ENCODE measurements at regions not wholly inside any gene's neighbourhood (a gene's known extent, or its start where the extent isn't known, plus 50 kb on each side); places are given as distances from the start of the nearest gene placed in this dataset.

- H3K4me3 Mint-ChIP-seq = no peak overlapping the region
- H3K27me3 Mint-ChIP-seq (ENCODE audit: low read depth) = no peaks in the 10 kb centered on the region
- peaks cover 28% of the 10 kb centered on the region for H3K9me3 Mint-ChIP-seq
- ATAC-seq (no peak), DNase-seq (no peak)
- no peaks in the 10 kb centered on the region for H3K4me1 Mint-ChIP-seq (ENCODE audit: low read depth)
- H3K36me3 Mint-ChIP-seq (ENCODE audit: insufficient read depth) = no peaks in the 10 kb centered on the region
Observed at GRCh38 chr21:19290328-19290727, 886.7 kb upstream of the TMPRSS15 start.

DNA sequence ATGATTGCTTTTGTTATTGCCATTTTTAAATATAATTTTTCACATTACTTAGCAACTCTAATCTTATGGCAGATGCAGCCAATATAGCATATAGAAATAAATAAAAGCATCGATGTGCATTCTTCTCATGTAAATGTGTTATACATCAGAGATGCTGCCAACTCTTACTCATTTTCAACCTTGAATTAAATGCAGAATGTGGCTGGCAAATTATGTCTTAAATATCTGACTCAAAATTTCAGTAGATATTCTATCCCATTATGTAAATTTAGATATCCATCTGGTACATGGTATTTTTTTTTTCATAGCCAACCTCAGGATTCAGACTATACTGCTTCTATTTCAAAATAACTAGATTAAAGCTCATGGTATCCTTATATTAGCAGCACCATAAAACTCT is 916.7 kb upstream of the TMPRSS15 start:
- DNase-seq = no peak
- H3K4me3 Mint-ChIP-seq = no peak overlapping the region
- ATAC-seq = no peak
- no peaks in the 10 kb centered on the region for H3K36me3 Mint-ChIP-seq (ENCODE audit: insufficient read depth)
- H3K4me1 Mint-ChIP-seq (ENCODE audit: low read depth) = no peaks in the 10 kb centered on the region
- H3K27me3 Mint-ChIP-seq (ENCODE audit: low read depth) = no peaks in the 10 kb centered on the region
- no peaks in the 10 kb centered on the region for H3K9me3 Mint-ChIP-seq

DNA sequence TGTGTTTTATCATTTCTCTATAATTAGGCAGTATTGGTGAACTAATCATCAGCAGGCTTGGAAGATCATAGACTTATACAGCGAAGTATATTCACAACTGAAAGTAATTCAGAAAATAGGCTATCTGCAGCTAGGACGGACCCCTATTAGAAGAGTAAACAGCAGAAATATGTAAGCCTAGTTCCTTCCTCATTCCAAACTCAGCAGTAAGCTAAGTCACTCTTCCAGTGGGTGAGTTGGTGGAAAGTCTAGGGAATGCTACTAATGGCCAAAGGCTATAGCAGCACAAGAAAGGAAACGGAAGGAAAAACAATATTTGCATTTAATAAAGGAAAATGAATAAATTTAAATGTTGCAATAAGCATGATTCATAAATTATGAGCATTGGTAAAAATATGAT is 918.1 kb upstream of the TMPRSS15 start:
- no peaks in the 10 kb centered on the region for H3K27me3 Mint-ChIP-seq (ENCODE audit: low read depth)
- no peaks in the 10 kb centered on the region for H3K36me3 Mint-ChIP-seq (ENCODE audit: insufficient read depth)
- no peaks in the 10 kb centered on the region for H3K4me1 Mint-ChIP-seq (ENCODE audit: low read depth)
- no peak overlapping the region for H3K4me3 Mint-ChIP-seq
- no peak for ATAC-seq
- H3K9me3 Mint-ChIP-seq = no peaks in the 10 kb centered on the region
- no peak for DNase-seq

DNA sequence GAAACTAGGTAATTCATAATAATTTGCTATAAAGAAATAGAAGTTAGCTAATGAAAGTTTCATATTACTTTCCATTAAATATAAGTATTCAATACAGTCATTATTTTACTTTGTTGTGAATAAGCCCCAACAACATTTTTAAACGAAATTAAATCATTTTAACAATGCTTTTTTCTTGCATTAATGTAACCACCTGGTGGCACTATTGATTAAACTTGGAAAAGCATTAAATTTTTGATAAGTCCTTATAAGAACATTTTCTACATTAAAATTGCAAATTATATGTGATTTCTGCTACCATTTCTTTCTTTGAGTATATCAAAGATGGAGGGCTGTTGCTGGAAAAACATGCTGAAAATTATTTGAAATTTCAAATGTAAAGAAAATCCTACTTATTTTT is 918.8 kb upstream of the TMPRSS15 start:
- peaks cover under 1% of the 10 kb centered on the region for H3K9me3 Mint-ChIP-seq
- H3K4me1 Mint-ChIP-seq (ENCODE audit: low read depth) = no peaks in the 10 kb centered on the region
- H3K4me3 Mint-ChIP-seq = no peak overlapping the region
- ATAC-seq = no peak
- DNase-seq = no peak
- no peaks in the 10 kb centered on the region for H3K27me3 Mint-ChIP-seq (ENCODE audit: low read depth)
- no peaks in the 10 kb centered on the region for H3K36me3 Mint-ChIP-seq (ENCODE audit: insufficient read depth)

DNA sequence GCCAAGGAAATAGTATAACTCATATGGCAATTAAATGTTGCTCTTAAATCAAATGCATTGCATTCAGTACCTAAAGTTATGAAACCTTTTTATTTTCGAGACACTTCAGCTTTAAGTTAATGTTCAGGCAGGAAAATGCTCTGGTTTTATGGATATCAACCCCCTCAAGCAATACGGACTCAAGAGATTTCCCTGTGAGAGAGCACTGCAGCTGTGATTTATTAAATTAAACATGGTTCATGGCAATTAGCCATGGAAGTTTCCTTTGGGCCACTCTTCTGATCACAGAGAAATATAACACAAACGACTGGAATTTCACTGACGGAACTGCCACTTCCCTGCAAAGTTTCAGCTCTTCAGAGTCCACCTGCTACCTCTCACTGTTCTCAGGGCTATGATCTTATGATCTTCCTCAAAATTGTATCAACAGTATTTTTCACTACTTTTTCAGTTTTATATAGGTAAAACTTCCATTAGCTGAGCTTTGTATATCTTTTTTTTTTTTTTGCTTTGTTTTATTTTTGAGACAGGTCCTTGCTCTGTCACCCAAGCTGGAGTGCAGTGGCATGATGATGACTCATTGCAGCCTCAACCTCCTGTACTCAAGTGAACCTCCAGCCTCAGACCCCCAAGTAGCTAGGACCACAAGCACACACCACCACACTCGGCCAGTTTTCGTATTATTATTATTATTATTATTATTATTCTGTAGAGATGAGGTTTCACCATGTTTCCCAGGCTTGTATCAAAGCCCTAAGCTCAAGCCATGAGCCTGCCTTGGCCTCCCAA is 923.1 kb upstream of the TMPRSS15 start:
- Mint-ChIP-seq H3K4me3 (no peak overlapping the region), H3K9me3 (peaks cover 9% of the 10 kb centered on the region), H3K27me3 (ENCODE audit: low read depth) (no peaks in the 10 kb centered on the region), H3K4me1 (ENCODE audit: low read depth) (no peaks in the 10 kb centered on the region), H3K36me3 (ENCODE audit: insufficient read depth) (no peaks in the 10 kb centered on the region)
- ATAC-seq (no peak), DNase-seq (no peak)

- Mint-ChIP-seq H3K4me3 (no peak overlapping the region), H3K36me3 (ENCODE audit: insufficient read depth) (no peaks in the 10 kb centered on the region)
Observed at GRCh38 chr21:19328954-19329353, 925.4 kb upstream of the TMPRSS15 start.

GRCh38 chr21:19340303-19340702 is 936.7 kb upstream of the TMPRSS15 start:
- ATAC-seq (no peak), DNase-seq (no peak)
- Mint-ChIP-seq H3K27me3 (ENCODE audit: low read depth) (no peaks in the 10 kb centered on the region), H3K4me3 (no peak overlapping the region), H3K36me3 (ENCODE audit: insufficient read depth) (no peaks in the 10 kb centered on the region), H3K9me3 (peaks cover 10% of the 10 kb centered on the region), H3K4me1 (ENCODE audit: low read depth) (no peaks in the 10 kb centered on the region)

More at GRCh38 chr21:19328954-19329353, 925.4 kb upstream of the TMPRSS15 start:
- DNase-seq (no peak), ATAC-seq (no peak)
- no peaks in the 10 kb centered on the region for H3K27me3 Mint-ChIP-seq (ENCODE audit: low read depth)
- H3K4me1 Mint-ChIP-seq (ENCODE audit: low read depth) = no peaks in the 10 kb centered on the region
- H3K9me3 Mint-ChIP-seq = peaks cover 20% of the 10 kb centered on the region

DNA sequence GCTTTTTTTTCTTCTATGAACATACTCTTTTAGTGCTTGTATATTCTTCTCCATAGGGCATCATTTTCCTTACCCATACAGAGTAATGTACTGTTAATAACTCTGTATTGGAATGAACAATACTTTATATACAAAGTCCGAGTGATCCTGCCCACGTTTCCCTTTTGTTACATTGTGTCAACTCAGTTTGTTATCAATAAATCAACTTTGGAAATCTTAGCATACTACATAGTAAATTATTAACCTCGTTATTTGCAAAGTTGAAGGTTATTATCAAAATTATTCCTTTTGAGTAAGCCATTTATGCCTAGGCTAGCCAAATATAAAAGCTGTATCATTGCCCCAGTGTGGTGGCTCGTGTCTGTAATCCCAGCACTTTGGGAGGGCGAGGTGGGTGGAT is 937.4 kb upstream of the TMPRSS15 start:
- Mint-ChIP-seq H3K27me3 (ENCODE audit: low read depth) (no peaks in the 10 kb centered on the region), H3K4me1 (ENCODE audit: low read depth) (no peaks in the 10 kb centered on the region), H3K36me3 (ENCODE audit: insufficient read depth) (no peaks in the 10 kb centered on the region), H3K9me3 (peaks cover 10% of the 10 kb centered on the region), H3K4me3 (no peak overlapping the region)
- no peak for ATAC-seq
- no peak for DNase-seq

DNA sequence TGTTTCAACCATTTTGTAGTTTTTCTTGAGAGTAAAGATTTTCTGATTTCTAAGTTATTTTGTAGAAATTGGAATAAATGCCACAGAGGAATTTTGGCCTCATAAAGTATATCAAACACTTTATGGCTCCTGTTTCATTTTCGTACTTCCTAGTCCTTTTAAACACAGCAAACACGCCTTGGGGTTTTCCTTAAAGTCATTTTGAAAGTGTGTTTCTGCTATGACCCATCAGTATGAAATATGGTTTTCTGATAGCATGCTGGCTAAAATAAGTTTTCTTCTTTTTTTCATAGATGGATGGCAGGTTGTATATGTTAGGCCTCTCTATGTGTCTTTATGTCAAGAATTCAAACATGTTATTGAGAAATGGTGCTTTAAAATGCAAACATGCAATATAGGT is 940.1 kb upstream of the TMPRSS15 start:
- no peak for ATAC-seq
- Mint-ChIP-seq H3K4me3 (no peak overlapping the region), H3K9me3 (peaks cover 14% of the 10 kb centered on the region), H3K27me3 (ENCODE audit: low read depth) (no peaks in the 10 kb centered on the region), H3K4me1 (ENCODE audit: low read depth) (no peaks in the 10 kb centered on the region), H3K36me3 (ENCODE audit: insufficient read depth) (no peaks in the 10 kb centered on the region)
- DNase-seq = no peak

- no peaks in the 10 kb centered on the region for H3K27me3 Mint-ChIP-seq (ENCODE audit: low read depth)
- no peaks in the 10 kb centered on the region for H3K4me1 Mint-ChIP-seq (ENCODE audit: low read depth)
- no peaks in the 10 kb centered on the region for H3K36me3 Mint-ChIP-seq (ENCODE audit: insufficient read depth)
- H3K9me3 Mint-ChIP-seq = peaks cover 4% of the 10 kb centered on the region
- H3K4me3 Mint-ChIP-seq = no peak overlapping the region
- DNase-seq (no peak), ATAC-seq (no peak)
Observed at GRCh38 chr21:19350286-19350685, 946.7 kb upstream of the TMPRSS15 start.

DNA sequence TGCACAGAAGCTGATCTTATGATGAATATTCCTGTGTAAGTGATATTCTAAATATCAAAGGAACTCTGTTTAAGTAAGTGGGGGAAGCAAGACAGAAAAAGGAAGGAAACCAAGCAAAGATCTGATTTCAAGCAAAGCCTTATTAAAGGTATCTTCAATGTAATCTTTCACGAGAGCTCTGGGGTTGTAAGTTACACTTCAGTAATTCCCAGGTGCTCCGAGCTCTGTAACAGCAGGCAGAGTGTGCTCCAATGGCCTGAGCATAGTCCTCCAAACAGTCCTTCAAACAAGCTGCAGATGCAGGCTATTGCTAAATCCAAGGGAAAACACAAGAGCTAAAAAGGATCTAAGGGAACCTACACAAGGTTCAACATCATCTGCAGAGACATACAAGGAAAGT is 949.7 kb upstream of the TMPRSS15 start:
- no peak for ATAC-seq
- no peak for DNase-seq
- H3K27me3 Mint-ChIP-seq (ENCODE audit: low read depth) = no peaks in the 10 kb centered on the region
- H3K36me3 Mint-ChIP-seq (ENCODE audit: insufficient read depth) = no peaks in the 10 kb centered on the region
- H3K4me1 Mint-ChIP-seq (ENCODE audit: low read depth) = no peaks in the 10 kb centered on the region
- peaks cover 4% of the 10 kb centered on the region for H3K9me3 Mint-ChIP-seq
- H3K4me3 Mint-ChIP-seq = no peak overlapping the region

GRCh38 chr21:19368944-19369343 is 965.4 kb upstream of the TMPRSS15 start:
- DNase-seq (no peak), ATAC-seq (no peak)
- Mint-ChIP-seq H3K4me3 (no peak overlapping the region), H3K4me1 (ENCODE audit: low read depth) (no peaks in the 10 kb centered on the region), H3K27me3 (ENCODE audit: low read depth) (no peaks in the 10 kb centered on the region), H3K36me3 (ENCODE audit: insufficient read depth) (no peaks in the 10 kb centered on the region), H3K9me3 (peaks cover 5% of the 10 kb centered on the region)

DNA sequence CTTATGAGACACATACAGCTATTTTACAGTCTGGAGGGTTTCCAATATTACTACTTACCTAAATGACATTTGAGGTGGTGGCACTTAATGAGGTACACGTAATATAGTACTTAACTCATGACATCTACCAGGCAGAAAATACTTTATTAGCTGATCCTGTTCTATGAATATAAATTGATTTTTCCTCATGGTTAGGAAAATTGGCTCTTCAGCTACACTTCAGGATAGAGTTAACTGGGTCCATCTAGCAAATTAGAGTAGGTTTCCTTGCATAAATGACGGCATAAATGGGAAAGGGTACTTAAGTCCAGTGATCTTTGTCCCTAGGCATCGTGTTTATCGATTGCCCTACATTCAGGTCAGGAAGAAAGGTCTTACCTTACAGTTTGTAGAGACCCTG is 988.8 kb upstream of the TMPRSS15 start:
- no peak for ATAC-seq
- no peaks in the 10 kb centered on the region for H3K27me3 Mint-ChIP-seq (ENCODE audit: low read depth)

GRCh38 chr21:19400223-19400770 is 996.7 kb upstream of the TMPRSS15 start:
- no peak overlapping the region for H3K4me3 Mint-ChIP-seq
- ATAC-seq = no peak

More for the DNA sequence above, 988.8 kb upstream of the TMPRSS15 start:
- no peaks in the 10 kb centered on the region for H3K4me1 Mint-ChIP-seq (ENCODE audit: low read depth)
- no peak overlapping the region for H3K4me3 Mint-ChIP-seq
- peaks cover 10% of the 10 kb centered on the region for H3K9me3 Mint-ChIP-seq
- no peak for DNase-seq
- H3K36me3 Mint-ChIP-seq (ENCODE audit: insufficient read depth) = no peaks in the 10 kb centered on the region

DNA sequence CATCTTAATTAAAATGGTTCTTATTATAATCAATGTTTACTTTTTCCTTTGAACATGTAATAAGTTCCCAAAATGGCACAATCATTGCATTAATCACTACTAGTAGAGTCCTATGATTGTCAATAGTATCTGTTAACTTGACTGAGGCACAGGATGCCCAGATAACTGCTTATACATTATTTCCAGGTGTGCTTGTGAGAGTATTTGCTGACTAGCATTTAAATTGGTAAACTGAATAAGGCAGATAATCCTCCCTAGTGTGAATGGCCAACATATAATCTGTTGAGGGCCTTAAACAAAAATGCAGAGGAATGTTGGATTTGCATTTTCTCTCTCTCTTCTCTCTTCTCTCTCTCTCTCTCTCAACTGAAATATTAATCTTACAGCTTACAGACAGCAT is 999.3 kb upstream of the TMPRSS15 start:
- no peak for ATAC-seq
- Mint-ChIP-seq H3K36me3 (ENCODE audit: insufficient read depth) (no peaks in the 10 kb centered on the region), H3K4me1 (ENCODE audit: low read depth) (no peaks in the 10 kb centered on the region), H3K9me3 (peaks cover 7% of the 10 kb centered on the region), H3K27me3 (ENCODE audit: low read depth) (no peaks in the 10 kb centered on the region), H3K4me3 (no peak overlapping the region)
- no peak for DNase-seq

More at GRCh38 chr21:19400223-19400770, 996.7 kb upstream of the TMPRSS15 start:
- no peak for DNase-seq
- Mint-ChIP-seq H3K9me3 (peaks cover 4% of the 10 kb centered on the region), H3K27me3 (ENCODE audit: low read depth) (no peaks in the 10 kb centered on the region), H3K36me3 (ENCODE audit: insufficient read depth) (no peaks in the 10 kb centered on the region), H3K4me1 (ENCODE audit: low read depth) (no peaks in the 10 kb centered on the region)

Data from activated T-cell treated with anti-CD3 and anti-CD28 coated beads, Interleukin-2, amount 50 U/mL, for 4 hours (primary cell).